Vagina (tissue), 2 donors: ENCODE measurements at regions not wholly inside any gene's neighbourhood (a gene's known extent, or its start where the extent isn't known, plus 50 kb on each side); places are given as distances from the start of the nearest gene placed in this dataset.

Experiments used
- CTCF ChIP-seq, 3 experiments: fragments of 450-650 bp in 2 of 3; fragments of 200-600 bp in 1 of 3; sonication (generic) in 1 of 3; IDR thresholded peaks; one replicate each; pipeline ENCODE4 v1.5.1; 2017 to 2019; ENCODE audit warnings: antibody characterized with exemption in 3 of 3, mild to moderate bottlenecking in 2 of 3, moderate library complexity in 2 of 3
- POLR2AphosphoS5 ChIP-seq, 2 donors: sonication (generic); formaldehyde crosslinking; IDR thresholded peaks; one replicate each; pipeline ENCODE4 v1.9.0; 2017; ENCODE audit warnings: antibody characterized with exemption in 2 of 2, mild to moderate bottlenecking in 2 of 2, low read depth in 1 of 2; ENCODE audit not compliant: insufficient read depth in 1 of 2

GRCh38 chr2:226127682-226128081 is 671.9 kb downstream of the IRS1 start:
- TF ChIP-seq CTCF (IDR thresholded peaks at IDR 0.05): no peak
- TF ChIP-seq POLR2AphosphoS5 (IDR thresholded peaks at IDR 0.05; ENCODE audit: insufficient read depth in 1 of 2, low read depth in 1 of 2): no peak
